PC-3 (cell line): ENCODE measurements at regions not wholly inside any gene's neighbourhood (a gene's known extent, or its start where the extent isn't known, plus 50 kb on each side); places are given as distances from the start of the nearest gene placed in this dataset.

Experiments used
- CTCF ChIP-seq: fragments of 300-600 bp; sonication (generic); conservative IDR thresholded peaks from 2 replicates; pipeline ENCODE4 v1.5.1; 2017; ENCODE audit warnings: antibody characterized with exemption, low read depth, mild to moderate bottlenecking, low read length
- EZH2phosphoT487 ChIP-seq: fragments of 300-600 bp; sonication (generic); IDR thresholded peaks from 2 replicates; pipeline ENCODE4 v1.6.1; 2018; ENCODE audit warnings: mild to moderate bottlenecking, antibody characterized with exemption, low read length, borderline replicate concordance

DNA sequence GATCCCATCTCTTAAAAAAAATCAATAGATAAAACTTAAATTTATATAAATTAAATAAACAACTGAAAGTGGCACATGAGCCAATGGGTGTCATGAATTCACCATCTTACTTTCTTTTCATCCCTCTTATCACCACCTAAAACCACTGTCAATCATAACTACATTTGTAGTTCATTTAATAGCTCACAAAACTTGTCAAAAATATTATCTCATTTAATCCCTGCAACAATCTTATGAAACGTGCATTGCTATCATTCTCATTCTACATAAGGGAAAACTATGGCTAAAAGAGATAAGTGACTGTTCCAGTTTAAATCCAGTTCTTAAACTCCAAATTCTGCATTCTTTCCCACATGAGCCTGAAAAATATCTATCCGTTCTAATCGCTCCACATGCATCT lies 80.6 kb upstream of the BEND6 start:
- TF ChIP-seq CTCF = no peak
- no peak for TF ChIP-seq EZH2phosphoT487
